NCI-H2196 (cell line): ENCODE measurements at regions not wholly inside any gene's neighbourhood (a gene's known extent, or its start where the extent isn't known, plus 50 kb on each side); places are given as distances from the start of the nearest gene placed in this dataset.
"Not testable (repeated sequence)": the region's sequence is repeated elsewhere in the genome, so short reads cannot be mapped to it uniquely, and the experiment has no call there.

Experiments used
- DNase-seq: peaks from one replicate; lab custom pipeline; 2025; ENCODE audit not compliant: unreplicated experiment; lab: John Stamatoyannopoulos, UW

- DNase-seq = not testable (repeated sequence)
Observed at GRCh38 chr20:26373066-26373465, 676.4 kb upstream of the ZNF337 start.

- no peak for DNase-seq
Observed at GRCh38 chr20:26354511-26354910, 657.9 kb upstream of the ZNF337 start.

GRCh38 chr20:26347396-26347795 is 650.7 kb upstream of the ZNF337 start:
- DNase-seq = no peak

- DNase-seq = not testable (repeated sequence)
Observed at GRCh38 chr20:26340460-26341065, 643.9 kb upstream of the ZNF337 start.

- DNase-seq = no peak
Observed at GRCh38 chr20:26324177-26324576, 627.5 kb upstream of the ZNF337 start.

- no peak for DNase-seq
Observed at GRCh38 chr20:26315054-26315453, 618.4 kb upstream of the ZNF337 start.

GRCh38 chr20:26309720-26310119 is 613.1 kb upstream of the ZNF337 start:
- DNase-seq = not testable (repeated sequence)

GRCh38 chr20:26308961-26309360 is 612.3 kb upstream of the ZNF337 start:
- no peak for DNase-seq

GRCh38 chr20:26295006-26295405 is 598.4 kb upstream of the ZNF337 start:
- DNase-seq = no peak

GRCh38 chr20:26288379-26289061 is 591.9 kb upstream of the ZNF337 start:
- not testable (repeated sequence) for DNase-seq

GRCh38 chr20:26279238-26279637 is 582.6 kb upstream of the ZNF337 start:
- no peak for DNase-seq

- no peak for DNase-seq
Observed at GRCh38 chr20:26277339-26277738, 580.7 kb upstream of the ZNF337 start.

- no peak for DNase-seq
Observed at GRCh38 chr20:26276554-26277210, 580.0 kb upstream of the ZNF337 start.

GRCh38 chr20:26268762-26269161 is 572.1 kb upstream of the ZNF337 start:
- DNase-seq = not testable (repeated sequence)

- not testable (repeated sequence) for DNase-seq
Observed at GRCh38 chr20:26260925-26261324, 564.3 kb upstream of the ZNF337 start.

GRCh38 chr20:26252311-26252975 is 555.8 kb upstream of the ZNF337 start:
- DNase-seq = not testable (repeated sequence)

- DNase-seq = not testable (repeated sequence)
Observed at GRCh38 chr20:26251376-26251775, 554.7 kb upstream of the ZNF337 start.

- not testable (repeated sequence) for DNase-seq
Observed at GRCh38 chr20:26250249-26251114, 553.8 kb upstream of the ZNF337 start.

GRCh38 chr20:26243731-26244130 is 547.1 kb upstream of the ZNF337 start:
- DNase-seq = no peak

GRCh38 chr20:26220609-26221008 is 524.0 kb upstream of the ZNF337 start:
- not testable (repeated sequence) for DNase-seq

- not testable (repeated sequence) for DNase-seq
Observed at GRCh38 chr20:26219546-26219945, 522.9 kb upstream of the ZNF337 start.
